ENCODE measurements at regions not wholly inside any gene's neighbourhood (a gene's known extent, or its start where the extent isn't known, plus 50 kb on each side); places are given as distances from the start of the nearest gene placed in this dataset.

DNA sequence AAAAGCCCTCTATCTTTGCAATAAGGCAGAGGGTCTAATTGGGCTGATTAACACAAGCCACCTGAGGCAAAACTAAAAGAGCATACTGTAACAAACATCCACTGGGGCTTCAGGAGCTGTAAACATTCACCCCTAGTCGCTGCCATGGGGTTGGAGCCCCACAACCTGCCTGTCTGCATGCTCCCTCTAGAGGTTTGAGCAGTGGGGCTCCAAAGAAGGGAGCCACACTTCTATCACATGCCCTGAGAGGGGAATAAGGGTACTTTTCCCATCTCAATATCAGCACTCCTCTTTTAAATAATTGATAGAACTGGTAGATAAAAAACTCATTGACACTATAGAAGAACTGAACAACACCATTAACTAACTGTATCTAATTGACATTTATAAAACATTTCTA is 130.1 kb upstream of the COX10 start:
- TF ChIP-seq CTCF (IDR thresholded peaks at IDR 0.05): no peak
- DNase-seq (no peak), ATAC-seq (no peak)
- H3K27me3 ChIP-seq: no peaks in the 10 kb centered on the region
- no peak overlapping the region for H3K27ac ChIP-seq
- H3K4me3 ChIP-seq: no peak overlapping the region
- no peaks in the 10 kb centered on the region for H3K36me3 ChIP-seq
- intact Hi-C loops (cut with DNase I): no loop called here
- H3K9me3 ChIP-seq: no peaks in the 10 kb centered on the region
- no peaks in the 10 kb centered on the region for H3K4me1 ChIP-seq

DNA sequence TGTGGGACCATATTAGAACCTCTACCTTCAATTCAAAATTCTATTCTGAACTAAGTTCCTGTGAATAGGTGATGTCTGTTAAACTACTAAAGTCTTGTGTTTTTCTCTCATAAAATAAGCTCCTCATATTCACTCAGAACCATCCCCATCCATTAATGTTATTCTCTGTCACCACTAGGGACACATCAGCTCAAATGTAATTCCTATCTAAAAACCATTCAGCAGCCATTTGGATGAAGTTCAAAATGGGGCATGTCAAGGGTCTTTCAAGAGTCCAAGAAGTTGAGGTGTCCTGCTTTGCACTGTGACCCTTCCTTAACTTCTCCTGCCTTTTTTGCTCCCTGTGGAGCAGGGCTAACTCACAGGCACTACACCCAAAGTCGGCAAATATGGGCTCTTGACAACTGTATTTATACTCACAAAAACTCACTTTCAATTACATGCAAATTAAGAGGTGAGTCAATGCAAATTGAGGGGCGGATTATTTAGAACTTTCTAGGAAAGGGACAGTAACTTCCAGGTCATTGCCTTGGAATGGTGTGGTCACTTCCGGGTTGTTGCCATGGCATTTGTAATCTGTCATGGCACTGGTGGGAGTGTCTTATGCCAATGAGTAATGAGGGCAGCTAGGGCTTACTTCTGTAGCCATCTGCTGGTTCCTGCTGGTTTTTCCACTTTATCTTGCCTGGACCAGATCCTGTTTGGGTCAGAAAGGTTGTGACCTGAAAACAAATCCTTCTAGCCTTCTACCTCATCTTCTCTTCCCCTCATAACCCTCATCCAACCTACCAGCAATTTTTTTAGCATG is 128.2 kb upstream of the COX10 start:
- no peak for TF ChIP-seq CTCF (IDR thresholded peaks at IDR 0.05)
- intact Hi-C loops (cut with DNase I): no loop called here
- ATAC-seq (no peak), DNase-seq (no peak)
- Histone ChIP-seq H3K4me1 (no peaks in the 10 kb centered on the region), H3K4me3 (no peak overlapping the region), H3K27me3 (no peaks in the 10 kb centered on the region), H3K9me3 (no peaks in the 10 kb centered on the region), H3K27ac (no peak overlapping the region), H3K36me3 (no peaks in the 10 kb centered on the region)

DNA sequence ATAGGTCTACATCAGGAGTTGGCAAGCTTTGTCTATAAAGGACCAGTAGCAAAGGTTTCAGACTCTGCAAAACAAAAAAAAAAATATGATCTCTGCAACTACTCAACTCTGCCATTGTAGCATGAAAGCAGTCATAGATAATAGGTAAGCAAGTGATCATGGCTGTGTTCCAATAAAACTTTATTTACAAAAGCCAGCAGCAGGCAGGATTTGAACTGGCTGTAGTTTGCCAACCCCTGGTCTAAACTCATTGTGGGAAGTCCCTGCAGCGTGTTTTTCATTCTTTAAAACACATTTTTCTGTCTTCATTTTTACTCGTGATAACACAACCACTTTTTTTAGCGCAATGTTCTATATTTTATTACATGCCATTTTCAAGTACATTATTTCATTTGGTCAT is 127.5 kb upstream of the COX10 start:
- intact Hi-C loops (cut with DNase I): no loop called here
- no peaks in the 10 kb centered on the region for H3K36me3 ChIP-seq
- TF ChIP-seq CTCF (IDR thresholded peaks at IDR 0.05): no peak
- DNase-seq: no peak
- H3K4me3 ChIP-seq: no peak overlapping the region
- no peaks in the 10 kb centered on the region for H3K9me3 ChIP-seq
- no peak overlapping the region for H3K27ac ChIP-seq
- no peak for ATAC-seq
- no peaks in the 10 kb centered on the region for H3K27me3 ChIP-seq
- H3K4me1 ChIP-seq: no peaks in the 10 kb centered on the region

DNA sequence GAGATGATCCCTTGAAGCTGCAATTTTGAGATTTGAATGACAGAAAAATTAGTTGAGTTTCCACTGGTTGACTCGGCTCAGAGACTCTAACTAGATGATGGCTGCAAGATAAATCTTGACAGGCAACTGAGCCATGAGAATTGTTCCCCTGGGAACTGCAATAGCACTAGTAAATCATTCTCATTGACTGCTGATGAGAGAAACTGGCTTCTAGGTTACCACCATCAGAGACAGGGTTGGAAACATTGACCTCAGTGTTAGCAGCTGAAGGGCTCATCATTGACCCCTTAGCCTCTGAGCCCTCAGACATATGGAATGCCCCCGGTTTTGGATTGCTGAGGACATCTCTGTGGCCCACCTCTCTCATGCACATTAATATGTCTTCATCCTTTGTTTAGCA is 125.4 kb upstream of the COX10 start:
- H3K4me3 ChIP-seq: no peak overlapping the region
- H3K27ac ChIP-seq: no peak overlapping the region
- no peaks in the 10 kb centered on the region for H3K9me3 ChIP-seq
- no peak for ATAC-seq
- no peak for DNase-seq
- no peaks in the 10 kb centered on the region for H3K36me3 ChIP-seq
- no peaks in the 10 kb centered on the region for H3K4me1 ChIP-seq
- intact Hi-C loops (cut with DNase I): no loop called here
- TF ChIP-seq CTCF (IDR thresholded peaks at IDR 0.05): no peak
- H3K27me3 ChIP-seq: no peaks in the 10 kb centered on the region

GRCh38 chr17:13947499-13947898 is 121.8 kb upstream of the COX10 start:
- no peak for TF ChIP-seq CTCF (IDR thresholded peaks at IDR 0.05)
- Histone ChIP-seq H3K27ac (no peak overlapping the region), H3K36me3 (no peaks in the 10 kb centered on the region), H3K27me3 (no peaks in the 10 kb centered on the region), H3K4me3 (no peak overlapping the region), H3K9me3 (no peaks in the 10 kb centered on the region), H3K4me1 (no peaks in the 10 kb centered on the region)
- no peak for DNase-seq
- intact Hi-C loops (cut with DNase I): no loop called here
- no peak for ATAC-seq

Measured in upper lobe of right lung (tissue), 1 donor.